GM21515 (cell line): ENCODE measurements at regions not wholly inside any gene's neighbourhood (a gene's known extent, or its start where the extent isn't known, plus 50 kb on each side); places are given as distances from the start of the nearest gene placed in this dataset.
"Not testable (repeated sequence)": the region's sequence is repeated elsewhere in the genome, so short reads cannot be mapped to it uniquely, and the experiment has no call there.

ENCODE experiments used
- ATAC-seq: cut with Tn5 transposase; IDR thresholded peaks from one replicate; pipeline ENCODE4 v1.9.1; 2021; ENCODE audit not compliant: unreplicated experiment

DNA sequence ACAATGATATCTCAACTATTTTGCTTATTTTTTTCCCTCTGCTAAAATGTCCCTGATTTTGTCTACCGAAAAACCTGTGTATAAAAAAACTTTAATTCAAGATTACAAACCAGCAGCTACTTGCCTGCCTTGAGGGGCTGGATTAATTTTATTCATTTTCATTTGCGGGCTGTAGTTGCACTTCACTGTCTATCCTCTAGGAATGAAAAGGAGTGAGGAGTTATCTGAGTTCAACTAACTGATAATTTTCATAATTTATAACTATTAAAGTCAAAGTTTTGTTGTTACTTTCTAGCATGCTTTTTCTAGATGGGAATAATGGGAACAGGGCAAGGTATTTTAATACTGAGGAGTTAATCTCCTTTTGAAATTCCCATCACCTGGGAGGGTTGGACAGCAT, 50.3 kb upstream of the AGTPBP1 start:
- ATAC-seq = not testable (repeated sequence)

DNA sequence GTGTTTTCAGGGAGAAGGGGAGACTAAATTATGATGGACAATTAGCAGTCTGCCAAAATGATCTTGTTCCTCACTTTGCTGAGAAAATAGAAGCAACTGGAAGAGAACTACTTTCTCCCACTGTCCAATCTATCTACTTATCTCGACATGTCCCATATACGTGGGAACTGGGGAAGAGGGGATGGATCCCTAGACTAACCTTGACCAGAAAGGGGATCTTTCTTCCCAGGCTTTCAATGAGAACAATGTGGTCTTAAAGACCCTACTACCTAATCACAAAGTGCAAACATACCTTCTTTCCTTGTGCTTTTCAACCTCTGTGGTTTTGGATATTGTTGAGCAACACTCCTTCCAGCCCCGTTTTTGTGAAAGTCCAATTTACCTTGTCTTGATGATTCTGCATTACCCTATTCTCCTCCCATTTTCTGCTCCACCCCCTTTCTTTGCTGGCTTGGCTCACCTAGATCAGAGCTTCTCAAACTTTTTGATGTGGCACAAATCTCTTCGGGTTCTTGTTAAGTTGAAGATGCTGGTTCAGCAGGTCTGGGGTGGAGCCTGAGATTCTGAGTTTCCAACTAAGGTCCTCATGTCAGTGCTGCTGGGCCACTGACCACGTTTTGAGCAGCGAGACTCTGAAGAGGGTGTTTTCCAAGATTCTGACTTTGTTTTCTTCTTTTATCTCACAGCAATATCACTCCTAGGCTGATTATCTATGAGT, 61.4 kb upstream of the AGTPBP1 start:
- ATAC-seq = not testable (repeated sequence)

DNA sequence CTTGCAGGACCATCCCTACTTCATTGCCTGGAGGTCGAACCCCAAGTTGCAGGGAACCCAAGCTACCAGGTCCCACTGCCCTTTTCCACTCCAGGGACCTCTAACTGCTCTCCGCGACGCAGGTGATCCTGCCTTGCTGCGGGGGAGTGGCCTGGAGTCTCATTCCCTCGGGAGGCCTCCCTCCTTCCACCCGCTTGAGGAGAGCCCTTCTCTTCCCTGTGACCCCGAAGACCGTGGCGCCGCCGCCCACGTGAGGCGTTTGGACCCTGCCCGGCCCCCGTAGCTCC, 63.0 kb upstream of the AGTPBP1 start:
- ATAC-seq = not testable (repeated sequence)

GRCh38 chr9:85805134-85806005, 63.6 kb upstream of the AGTPBP1 start:
- peak; percentile 78 for ATAC-seq

DNA sequence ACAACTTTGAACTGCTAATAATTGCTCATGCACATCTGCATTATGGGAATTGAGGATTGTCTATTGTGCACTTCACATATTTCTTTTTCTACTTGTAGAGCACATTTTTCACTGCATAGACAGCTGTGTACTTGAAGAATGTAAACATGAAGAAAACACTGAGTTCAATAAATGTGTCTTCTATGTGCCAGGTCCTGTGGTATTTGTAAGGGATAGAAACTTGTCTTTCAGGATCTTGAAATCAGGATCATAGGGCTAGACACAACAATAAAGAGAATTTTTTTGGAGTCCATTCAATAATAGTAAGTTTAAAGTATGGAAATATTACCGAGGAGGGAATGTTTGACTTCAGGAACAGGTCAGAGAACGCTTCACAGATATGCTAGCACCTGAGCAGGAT, 66.6 kb upstream of the AGTPBP1 start:
- ATAC-seq = not testable (repeated sequence)

DNA sequence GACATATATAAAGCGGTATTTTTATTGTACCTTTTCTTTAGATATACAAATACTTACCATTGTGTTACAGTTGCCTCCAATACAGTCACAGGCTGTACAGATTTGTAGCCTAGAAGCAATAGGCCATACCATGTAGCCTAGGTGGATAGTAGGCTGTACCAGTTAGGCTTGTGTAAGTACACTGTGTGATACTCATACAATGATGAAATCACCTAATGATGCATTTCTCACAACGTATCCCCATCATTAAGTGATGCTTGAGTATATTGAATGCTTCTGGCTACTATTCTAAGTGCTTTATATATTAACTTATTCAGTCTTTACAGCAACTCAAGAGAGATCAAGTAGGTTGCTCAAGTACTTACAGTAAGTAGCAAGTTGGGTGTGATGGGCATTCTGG, 71.6 kb upstream of the AGTPBP1 start:
- not testable (repeated sequence) for ATAC-seq

GRCh38 chr9:85814800-85815199, 73.0 kb upstream of the AGTPBP1 start:
- not testable (repeated sequence) for ATAC-seq

GRCh38 chr9:85818971-85819370, 77.2 kb upstream of the AGTPBP1 start:
- peak; percentile 78 for ATAC-seq

DNA sequence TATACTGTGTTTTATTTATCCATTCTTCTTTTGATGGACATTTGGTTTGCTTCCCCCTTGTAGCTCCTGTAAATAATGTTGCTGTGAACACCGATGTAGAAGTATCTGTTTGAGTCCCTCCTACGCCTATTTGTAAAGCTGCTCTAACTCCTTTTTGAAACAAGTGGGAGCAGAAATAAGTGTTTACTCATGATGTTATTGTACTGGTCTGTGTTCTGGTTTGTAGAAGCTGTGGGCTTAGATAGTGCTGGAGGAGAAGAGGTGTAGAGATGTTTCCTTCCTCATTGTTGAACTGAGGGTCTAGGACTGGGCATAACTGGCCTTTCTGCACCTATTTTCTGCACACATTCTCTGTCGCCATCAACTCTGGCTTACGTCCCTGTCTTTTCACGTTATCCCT, 78.8 kb upstream of the AGTPBP1 start:
- ATAC-seq = not testable (repeated sequence)

DNA sequence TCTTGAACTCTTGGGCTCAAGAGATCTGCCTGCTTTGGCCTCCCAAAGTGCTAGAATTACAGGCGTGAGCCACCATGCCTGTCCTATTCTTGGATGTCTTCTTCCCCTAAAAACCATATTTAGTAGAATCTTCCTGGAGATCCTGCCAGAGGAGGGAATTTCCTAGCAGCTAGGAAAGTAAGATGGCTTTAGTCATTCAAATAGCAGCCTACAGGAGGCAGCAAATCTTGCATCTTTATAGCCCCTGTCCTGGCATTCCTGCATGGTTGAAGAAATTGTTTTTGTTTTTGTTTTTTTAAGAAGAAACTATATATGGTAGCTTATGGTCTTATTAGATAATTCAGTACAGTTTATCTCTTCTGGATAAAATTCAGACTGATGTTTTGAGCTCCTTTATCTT, 83.2 kb upstream of the AGTPBP1 start:
- not testable (repeated sequence) for ATAC-seq

DNA sequence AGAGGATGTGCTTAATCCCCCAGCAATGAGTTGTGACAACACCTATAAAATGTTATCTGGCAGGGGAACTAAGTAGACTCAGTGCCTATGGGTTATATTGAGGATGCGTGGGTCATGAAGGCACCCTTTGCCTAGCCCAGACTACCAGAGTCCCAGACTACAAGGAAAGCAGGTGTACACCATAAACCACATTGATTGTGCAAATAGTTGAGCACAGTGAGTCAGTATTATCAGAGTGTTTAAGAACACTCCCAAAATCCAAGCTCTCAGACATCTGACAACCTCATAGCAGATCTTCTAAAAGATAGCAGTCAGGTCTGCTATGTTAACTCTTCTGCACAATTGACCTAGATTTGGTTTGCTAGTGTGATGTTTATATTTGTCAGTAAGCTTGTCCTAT, 92.8 kb upstream of the AGTPBP1 start:
- not testable (repeated sequence) for ATAC-seq

- ATAC-seq = not testable (repeated sequence)
Measured at GRCh38 chr9:85843949-85844348, 97.0 kb upstream of the NAA35 start.

GRCh38 chr9:85847782-85848181, 93.2 kb upstream of the NAA35 start:
- not testable (repeated sequence) for ATAC-seq

GRCh38 chr9:85858056-85858750, 82.7 kb upstream of the NAA35 start:
- ATAC-seq = no peak

GRCh38 chr9:85859765-85860164, 81.2 kb upstream of the NAA35 start:
- no peak for ATAC-seq

GRCh38 chr9:85861882-85862281, 79.1 kb upstream of the NAA35 start:
- not testable (repeated sequence) for ATAC-seq

GRCh38 chr9:85863875-85864274, 77.1 kb upstream of the NAA35 start:
- ATAC-seq = no peak

DNA sequence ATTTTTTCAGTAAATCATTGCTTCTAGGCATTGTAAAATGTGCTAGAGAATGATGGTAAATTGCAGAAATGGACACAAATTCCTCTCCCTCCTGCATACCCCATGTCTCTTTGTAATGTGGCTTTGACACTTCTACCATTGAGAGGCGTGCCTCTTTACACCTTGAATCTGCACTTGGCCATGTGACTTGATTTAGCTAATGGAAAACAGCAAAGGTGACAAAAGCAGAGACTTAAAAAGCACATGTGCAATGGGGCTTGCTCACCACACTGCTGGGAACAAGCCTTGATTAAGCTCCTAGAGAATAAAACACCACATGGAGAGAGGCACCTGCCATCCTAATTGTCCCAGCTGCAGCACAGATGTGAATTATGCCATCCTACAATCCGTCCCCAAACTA, 69.9 kb upstream of the NAA35 start:
- no peak for ATAC-seq

DNA sequence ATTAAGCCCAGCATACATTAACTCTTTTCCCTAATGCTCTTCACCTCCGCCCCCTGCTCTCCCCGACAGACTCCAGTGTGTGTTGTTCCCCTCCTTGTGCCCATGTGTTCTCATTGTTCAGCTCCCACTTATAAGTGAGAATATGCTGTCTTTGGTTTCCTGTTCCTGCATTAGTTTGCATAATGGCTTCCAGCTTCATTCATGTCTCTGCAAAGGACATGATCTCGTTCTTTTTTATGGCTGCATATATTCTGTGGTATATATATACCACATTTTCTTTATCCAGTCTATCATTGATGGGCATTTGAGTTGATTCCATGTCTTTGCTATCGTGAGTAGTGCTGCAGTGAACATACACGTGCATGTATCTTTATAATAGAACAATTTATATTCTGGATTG, 69.3 kb upstream of the NAA35 start:
- not testable (repeated sequence) for ATAC-seq

- no peak for ATAC-seq
Measured at GRCh38 chr9:85872463-85872862, 68.5 kb upstream of the NAA35 start.

- ATAC-seq = no peak
Measured at GRCh38 chr9:85876628-85877027, 64.3 kb upstream of the NAA35 start.
